ENCODE measurements at regions not wholly inside any gene's neighbourhood (a gene's known extent, or its start where the extent isn't known, plus 50 kb on each side); places are given as distances from the start of the nearest gene placed in this dataset.

DNA sequence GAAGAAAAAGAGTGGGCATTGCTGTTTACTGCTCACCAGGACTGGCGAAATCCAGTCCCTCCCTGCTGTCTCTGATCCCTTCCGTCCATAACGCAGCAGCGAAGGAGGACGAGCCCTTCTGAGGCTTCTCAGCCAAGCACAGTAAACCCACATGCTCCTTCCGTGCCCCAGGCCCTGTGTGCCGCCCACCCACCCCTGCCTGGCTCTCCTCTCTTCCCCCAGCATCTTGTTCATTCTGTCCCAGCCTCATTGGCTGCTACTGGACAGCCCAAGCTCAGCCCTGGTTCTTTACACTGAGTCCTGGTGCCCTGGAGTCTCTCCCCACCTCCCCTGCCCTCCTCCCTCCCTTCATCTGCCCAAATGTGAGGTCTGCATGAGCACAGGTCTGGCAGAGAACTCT lies 559.7 kb downstream of the BRD1 start:
- TF ChIP-seq GATA2 (IDR thresholded peaks at IDR 0.05; ENCODE audit: low read depth, low read length) (no peak), GATA3 (IDR thresholded peaks at IDR 0.05; ENCODE audit: low read depth, low read length) (no peak)

DNA sequence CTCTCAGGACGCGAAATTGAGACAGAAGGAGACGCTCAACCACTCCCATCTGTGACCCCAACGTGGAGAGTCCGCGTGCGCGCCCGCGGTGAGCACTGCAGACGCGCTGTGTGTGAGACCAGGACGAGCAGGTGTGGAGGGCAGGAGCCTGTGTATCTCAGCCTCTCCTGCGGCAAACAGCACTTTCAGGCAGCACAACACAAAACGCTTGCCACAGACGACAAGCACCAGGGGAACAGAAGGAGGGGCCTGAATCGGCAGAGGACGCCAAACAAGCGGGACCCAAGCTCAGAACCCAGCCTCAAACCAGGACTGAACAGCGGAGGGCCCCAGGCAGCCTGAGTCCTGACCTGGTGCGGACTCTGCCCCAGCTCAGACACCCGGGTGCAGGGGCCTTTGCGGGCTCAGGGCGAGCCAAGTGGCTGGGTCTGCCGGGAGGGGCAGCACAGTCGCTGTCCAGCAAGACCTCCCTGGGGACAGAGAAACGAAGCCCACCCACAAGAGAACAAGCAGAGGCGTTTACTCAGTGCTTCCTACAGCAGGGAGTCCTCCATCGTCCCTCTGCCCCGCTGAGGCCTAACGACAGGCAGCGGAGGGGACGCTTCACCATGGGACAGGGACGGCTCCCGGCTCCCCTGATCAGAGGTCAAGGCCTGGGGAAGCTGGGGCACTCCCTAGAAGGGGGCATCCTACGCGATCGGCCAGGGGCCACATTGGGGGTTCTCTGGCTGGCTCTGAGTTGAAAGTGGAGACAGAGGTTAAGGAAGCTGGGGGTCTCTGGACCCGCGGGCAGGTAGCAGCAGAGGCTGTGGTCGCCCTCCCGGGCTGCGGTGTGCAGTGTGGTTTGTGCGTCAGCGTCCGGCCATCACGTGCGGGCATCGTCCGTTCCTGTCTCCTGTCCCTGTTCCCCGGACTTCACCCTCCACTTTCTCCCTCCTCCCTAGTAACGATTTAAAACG lies 560.8 kb downstream of the BRD1 start:
- TF ChIP-seq GATA3 (IDR thresholded peaks at IDR 0.05; ENCODE audit: low read depth, low read length) (no peak), GATA2 (IDR thresholded peaks at IDR 0.05; ENCODE audit: low read depth, low read length) (no peak)

DNA sequence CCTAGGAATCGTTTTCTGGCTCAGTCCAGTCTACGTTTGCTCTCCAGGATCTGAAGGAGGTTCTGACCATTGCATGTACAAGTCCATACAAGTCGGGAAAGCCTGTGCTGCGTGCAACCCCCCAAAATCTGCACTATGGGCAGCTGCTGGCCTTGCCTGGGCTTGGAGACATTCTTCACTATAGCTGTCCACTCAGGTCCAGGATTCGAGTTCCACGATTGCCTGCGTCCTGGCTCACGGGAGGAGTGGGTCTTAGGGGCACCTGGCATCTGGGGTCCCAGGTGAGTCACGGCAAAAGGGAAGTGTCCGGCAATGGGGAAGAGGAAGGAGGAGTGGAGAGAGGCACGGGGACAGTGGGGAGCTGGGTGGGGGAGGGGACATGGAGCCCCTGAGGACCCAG lies 563.0 kb downstream of the BRD1 start:
- TF ChIP-seq GATA2 (IDR thresholded peaks at IDR 0.05; ENCODE audit: low read depth, low read length): no peak
- no peak for TF ChIP-seq GATA3 (IDR thresholded peaks at IDR 0.05; ENCODE audit: low read depth, low read length)

DNA sequence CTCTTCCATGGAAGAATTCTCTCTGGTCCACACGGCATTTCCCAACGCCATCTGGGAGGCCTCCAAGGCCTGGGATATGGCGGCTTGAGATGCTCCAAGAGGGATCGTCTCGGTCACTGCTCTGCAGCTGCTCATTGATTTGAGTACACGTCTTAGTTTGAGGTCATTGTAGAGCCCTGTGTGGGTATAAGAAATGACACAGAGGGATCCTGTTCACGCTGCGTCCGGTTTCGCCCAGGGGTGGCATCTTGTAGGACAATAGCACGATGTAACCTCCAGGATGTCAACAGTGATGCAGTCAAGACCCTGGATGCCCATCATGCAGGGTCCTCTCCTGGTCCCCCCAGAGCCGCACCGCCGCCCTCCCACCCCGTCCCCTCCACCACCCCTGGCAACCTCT lies 564.6 kb downstream of the BRD1 start:
- TF ChIP-seq GATA3 (IDR thresholded peaks at IDR 0.05; ENCODE audit: low read depth, low read length): no peak
- TF ChIP-seq GATA2 (IDR thresholded peaks at IDR 0.05; ENCODE audit: low read depth, low read length): no peak

DNA sequence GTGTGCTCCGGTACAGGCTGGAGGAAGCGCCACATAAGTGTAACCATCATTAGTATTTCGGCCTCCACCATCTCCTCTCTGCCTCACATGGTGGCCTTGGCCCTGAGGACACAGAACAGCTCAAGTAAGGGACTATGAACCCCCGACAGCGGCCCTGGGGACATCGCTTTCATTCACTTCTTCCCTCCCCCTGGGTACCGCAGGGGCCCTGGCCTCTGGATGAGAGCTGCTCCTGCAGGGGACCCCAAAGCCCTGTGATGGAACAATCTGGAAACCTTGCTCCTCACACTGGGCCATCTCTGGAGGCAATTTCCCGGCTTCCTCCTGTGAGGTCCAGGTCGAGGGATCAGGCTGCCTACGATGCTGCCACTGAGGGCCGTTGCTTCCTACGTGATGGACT lies 565.5 kb downstream of the BRD1 start:
- TF ChIP-seq GATA2 (IDR thresholded peaks at IDR 0.05; ENCODE audit: low read depth, low read length): no peak
- TF ChIP-seq GATA3 (IDR thresholded peaks at IDR 0.05; ENCODE audit: low read depth, low read length): no peak

DNA sequence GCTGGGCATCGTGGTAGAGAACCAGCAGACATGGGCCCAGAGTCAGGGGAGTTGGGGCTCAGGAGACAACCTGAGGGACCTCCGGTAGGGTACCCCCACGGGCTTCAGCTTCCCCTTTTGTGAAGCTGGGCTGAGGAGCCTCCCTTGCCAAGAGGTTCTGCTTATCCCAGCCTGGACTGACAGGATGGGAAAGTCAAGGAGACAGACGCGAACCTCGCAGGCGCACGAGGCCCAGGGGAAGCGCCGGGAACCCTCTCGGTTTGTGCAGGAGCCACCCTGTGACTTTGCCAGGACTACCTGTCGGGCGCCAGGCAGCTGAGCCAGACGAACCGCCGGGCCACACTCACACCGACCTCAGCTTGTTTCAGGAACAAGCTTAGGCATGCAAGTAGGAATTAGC lies 566.1 kb downstream of the BRD1 start:
- no peak for TF ChIP-seq GATA3 (IDR thresholded peaks at IDR 0.05; ENCODE audit: low read depth, low read length)
- TF ChIP-seq GATA2 (IDR thresholded peaks at IDR 0.05; ENCODE audit: low read depth, low read length): no peak

DNA sequence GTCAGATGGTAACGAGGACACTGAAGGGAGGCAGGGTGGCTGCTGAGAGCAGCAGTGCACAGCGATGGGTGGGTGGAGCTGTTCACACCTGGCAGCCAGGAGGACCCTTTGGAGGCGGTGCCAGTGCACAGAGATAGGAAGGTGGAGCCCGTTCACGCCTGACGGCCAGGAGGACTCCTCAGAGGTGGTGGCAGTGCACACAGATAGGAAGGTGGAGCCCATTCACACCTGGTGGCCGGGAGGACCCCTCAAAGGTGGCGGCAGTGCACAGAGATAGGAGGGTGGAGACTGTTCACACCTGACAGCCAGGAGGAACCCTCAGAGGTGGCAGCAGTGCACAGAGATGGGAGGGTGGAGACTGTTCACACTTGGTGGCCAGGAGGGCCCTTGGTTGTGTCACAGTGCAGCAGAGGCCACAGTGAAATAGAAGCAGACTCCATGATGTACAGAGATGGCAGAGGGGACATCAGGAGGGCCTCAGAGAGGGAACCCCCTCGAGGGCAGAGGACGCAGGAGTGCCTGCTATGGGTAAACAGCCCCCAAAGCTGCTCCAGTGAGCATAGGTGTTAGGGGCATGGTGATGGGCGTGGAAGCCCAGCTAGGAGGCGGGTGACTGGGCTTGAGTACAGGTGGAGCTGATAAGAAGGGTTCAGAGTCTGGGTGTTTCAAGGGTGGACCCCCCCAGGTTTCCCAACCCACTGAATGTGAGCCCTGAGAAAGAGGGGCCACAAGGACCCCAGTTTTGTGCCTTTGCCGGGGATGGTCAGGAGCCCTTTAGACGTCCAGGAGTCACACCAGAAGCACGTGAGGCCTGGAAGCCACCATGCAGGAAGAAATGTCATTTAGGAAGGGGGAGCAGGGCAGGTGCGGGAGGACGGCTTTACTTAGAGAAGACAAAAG lies 566.7 kb downstream of the BRD1 start:
- no peak for TF ChIP-seq GATA3 (IDR thresholded peaks at IDR 0.05; ENCODE audit: low read depth, low read length)
- TF ChIP-seq GATA2 (IDR thresholded peaks at IDR 0.05; ENCODE audit: low read depth, low read length): no peak

DNA sequence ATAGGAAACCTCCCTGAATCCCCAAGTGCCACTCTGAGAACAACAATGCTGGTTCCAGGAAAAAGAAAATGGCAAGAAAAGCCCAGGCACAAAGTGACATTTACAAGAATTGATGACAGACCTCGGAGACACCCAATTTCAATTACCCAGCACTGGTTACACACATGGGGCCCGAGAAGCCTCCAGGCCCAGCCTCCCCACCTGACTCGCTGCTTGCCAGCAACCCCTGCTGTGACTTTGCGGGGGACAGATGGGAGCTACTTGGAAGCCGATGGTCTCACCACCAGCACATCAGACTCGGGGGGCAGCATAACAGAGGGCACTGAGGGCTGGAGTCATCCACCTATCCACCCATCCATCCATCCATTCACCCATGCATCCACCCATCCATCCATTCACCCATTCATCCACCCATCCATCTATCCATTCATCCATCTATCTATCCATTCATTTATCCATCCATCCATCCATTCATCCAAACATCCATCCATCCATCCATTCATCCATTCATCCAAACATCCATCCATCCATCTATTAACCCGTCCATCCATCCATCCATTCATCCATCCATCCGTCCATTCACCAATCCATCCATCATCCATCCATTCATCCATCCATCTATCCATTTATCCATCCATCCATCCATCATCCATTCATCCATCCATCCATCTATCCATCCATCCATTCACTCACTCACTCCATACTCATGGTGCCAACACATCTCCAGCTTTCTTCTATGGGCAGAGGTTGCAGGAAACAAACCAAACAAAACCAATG lies 567.6 kb downstream of the BRD1 start:
- TF ChIP-seq GATA2 (IDR thresholded peaks at IDR 0.05; ENCODE audit: low read depth, low read length): no peak
- no peak for TF ChIP-seq GATA3 (IDR thresholded peaks at IDR 0.05; ENCODE audit: low read depth, low read length)

DNA sequence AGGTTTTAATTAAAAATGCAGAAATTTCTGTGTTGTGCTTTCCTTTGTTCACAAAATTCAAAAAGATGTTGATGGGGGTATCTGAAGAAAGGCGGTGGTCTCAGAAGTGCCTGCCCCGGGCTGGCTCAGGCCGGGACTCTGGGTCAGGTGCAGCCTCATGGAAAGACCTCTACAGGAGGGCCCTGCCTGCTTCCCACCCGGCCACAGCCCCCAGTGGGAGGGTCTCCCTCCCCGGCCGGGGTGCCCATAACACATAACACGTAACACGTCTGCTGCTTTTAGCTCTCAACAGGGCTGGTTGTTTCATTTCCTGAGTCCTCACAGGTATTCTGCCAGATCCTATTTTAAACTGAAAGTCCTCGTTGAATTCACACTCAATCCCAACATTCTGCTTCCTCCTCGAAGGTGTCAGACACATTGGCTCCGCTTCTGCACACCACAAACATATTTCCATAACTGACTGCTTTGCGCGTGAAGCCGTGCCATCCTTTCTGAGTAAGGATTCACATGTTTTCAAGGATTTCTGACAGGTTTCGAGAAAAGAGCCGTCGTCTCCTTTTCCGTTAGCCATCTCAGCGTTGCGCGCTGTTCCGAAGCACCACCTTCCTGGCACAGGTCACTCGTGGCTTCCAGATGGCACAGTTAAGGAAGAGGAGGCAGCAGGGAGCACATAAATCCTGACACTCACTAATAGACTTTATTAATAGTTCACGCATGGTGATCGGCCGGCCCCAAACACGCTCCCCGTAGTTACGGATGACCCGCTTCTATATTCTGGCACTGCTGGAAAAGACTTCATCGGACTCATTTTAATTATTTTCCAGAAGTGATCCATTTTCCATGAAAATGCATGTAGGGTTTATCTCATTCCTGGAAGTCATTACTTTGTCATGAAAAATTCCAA lies 569.3 kb downstream of the BRD1 start:
- TF ChIP-seq GATA2 (IDR thresholded peaks at IDR 0.05; ENCODE audit: low read depth, low read length) (no peak), GATA3 (IDR thresholded peaks at IDR 0.05; ENCODE audit: low read depth, low read length) (no peak)

DNA sequence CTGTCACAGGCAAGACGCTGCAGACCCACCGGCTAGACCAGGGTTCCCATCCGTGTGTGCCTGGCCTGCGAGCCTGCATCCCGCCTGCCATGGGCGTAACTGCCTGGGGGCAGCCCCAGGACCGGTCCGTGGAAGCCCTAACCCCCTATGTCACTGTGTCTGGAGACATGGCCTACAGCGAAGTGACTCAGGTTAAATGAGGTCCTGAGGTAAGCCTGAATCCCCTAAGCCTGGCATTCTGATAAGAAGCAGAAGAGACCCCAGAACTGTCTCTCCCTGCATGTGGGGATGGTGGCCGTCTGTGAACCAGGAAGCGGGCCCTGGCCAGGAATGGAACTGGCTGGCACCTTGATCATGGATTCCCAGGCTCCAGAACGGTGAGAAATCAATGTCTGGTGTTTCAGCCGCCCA lies 570.1 kb downstream of the BRD1 start:
- TF ChIP-seq GATA3 (IDR thresholded peaks at IDR 0.05; ENCODE audit: low read depth, low read length) (no peak), GATA2 (IDR thresholded peaks at IDR 0.05; ENCODE audit: low read depth, low read length) (no peak)

DNA sequence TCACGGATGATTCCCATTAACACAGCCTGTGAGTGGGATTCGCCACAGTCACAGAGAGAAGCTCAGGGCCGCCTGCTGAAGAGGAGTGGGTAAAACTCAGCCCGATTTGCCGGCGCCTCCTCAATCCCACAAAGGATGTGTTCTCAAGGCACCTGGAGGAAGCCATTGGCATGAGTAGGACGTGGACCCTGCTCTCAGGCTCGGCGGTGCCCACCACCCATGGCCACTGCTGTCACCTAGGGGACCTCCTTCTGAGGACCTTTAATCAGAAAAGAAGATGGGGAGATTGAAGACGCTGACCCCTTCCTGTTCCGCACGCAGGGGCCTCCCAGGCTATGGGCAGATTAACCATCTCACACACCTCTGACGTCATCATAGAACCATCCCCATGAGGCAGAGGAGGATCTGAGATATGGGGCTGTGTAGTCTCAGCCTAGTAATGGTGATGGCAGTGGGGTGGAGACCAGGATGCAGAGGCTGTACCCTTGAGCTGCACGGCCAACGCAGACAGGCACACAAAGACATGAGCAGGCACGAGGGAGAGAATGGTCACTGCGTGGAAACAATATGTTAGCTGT lies 571.8 kb downstream of the BRD1 start:
- TF ChIP-seq GATA3 (IDR thresholded peaks at IDR 0.05; ENCODE audit: low read depth, low read length) (no peak), GATA2 (IDR thresholded peaks at IDR 0.05; ENCODE audit: low read depth, low read length) (no peak)

DNA sequence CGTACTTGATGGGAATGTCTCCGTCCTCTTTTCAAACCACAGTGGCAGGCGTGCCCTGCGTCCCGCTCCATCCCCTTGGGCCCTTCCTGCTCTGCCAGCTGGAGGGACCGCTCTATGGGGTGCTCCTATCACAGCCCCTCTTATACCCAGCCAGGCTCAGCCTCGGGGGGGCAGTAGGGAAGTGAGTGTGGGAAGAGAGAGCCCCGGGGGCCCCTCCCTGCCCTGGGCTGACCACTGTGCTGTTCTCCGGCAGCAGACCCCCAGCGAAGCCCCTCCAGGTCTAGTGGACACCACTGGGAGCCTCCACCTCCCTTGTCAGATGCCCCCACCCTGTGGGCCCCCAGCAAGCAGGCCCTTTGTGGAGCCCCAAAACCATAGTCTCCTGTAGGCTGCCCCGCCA lies 572.5 kb downstream of the BRD1 start:
- TF ChIP-seq GATA2 (IDR thresholded peaks at IDR 0.05; ENCODE audit: low read depth, low read length) (no peak), GATA3 (IDR thresholded peaks at IDR 0.05; ENCODE audit: low read depth, low read length) (no peak)
